Upper lobe of left lung (tissue), 4 donors: ENCODE measurements at regions not wholly inside any gene's neighbourhood (a gene's known extent, or its start where the extent isn't known, plus 50 kb on each side); places are given as distances from the start of the nearest gene placed in this dataset.

ENCODE experiments used
- EP300 ChIP-seq, 4 donors: sonication (generic); formaldehyde crosslinking; IDR thresholded peaks; one replicate each; pipeline ENCODE4 v1.5.1; 2017; ENCODE audit warnings: antibody characterized with exemption in 4 of 4, control low read depth in 2 of 4
- POLR2A ChIP-seq, 4 donors: fragments of 450-650 bp; IDR thresholded peaks; one replicate each; pipeline ENCODE4 v1.5.1; 2016 to 2017; ENCODE audit warnings: antibody characterized with exemption in 4 of 4, mild to moderate bottlenecking in 2 of 4
- POLR2AphosphoS5 ChIP-seq, 2 donors: sonication (generic); formaldehyde crosslinking; IDR thresholded peaks; one replicate each; pipeline ENCODE4 v1.5.1; 2017; ENCODE audit warnings: antibody characterized with exemption in 2 of 2
- TF ChIP-seq, protein P1 (sequence below), 6 experiments: fragments of 450-650 bp in 4 of 6; fragments of 200-600 bp in 2 of 6; sonication (generic) in 2 of 6; IDR thresholded peaks; one replicate each; pipeline ENCODE4 v1.5.1; 2016 to 2019; ENCODE audit warnings: antibody characterized with exemption in 6 of 6

DNA sequence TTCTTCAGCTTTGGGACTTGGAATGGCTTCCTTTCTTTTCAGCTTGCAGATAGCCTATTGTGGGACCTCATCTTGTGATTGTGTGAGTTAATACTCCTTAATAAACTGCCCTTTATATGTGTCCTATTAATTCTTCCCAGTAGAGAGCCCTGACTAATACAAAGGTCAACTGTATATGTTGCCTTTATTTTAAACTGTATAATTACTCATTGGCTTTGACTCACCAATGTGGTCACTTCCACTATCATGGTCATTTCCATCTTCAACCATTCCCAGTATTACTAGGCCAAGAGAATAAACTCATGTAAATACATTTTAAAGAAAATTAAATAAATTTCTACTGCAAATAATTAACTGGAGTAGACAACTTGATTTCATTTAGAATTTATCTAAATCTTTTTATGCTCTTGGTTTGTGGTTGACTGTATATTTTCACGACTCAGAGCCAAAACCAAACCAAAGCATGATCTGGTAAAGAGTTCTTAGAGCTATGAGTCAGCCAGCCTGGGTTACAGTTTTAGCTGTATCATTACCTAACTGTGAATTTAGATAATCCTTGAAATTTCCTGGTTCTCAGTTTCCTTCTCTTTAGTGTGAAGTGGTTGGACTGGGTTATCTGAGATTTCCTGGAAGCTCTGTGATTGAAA, 188.4 kb downstream of the PPP1R3A start:
- TF ChIP-seq POLR2A (IDR thresholded peaks at IDR 0.05) (no peak), EP300 (IDR thresholded peaks at IDR 0.05) (no peak), POLR2AphosphoS5 (IDR thresholded peaks at IDR 0.05) (no peak)
- TF ChIP-seq, protein P1, sequence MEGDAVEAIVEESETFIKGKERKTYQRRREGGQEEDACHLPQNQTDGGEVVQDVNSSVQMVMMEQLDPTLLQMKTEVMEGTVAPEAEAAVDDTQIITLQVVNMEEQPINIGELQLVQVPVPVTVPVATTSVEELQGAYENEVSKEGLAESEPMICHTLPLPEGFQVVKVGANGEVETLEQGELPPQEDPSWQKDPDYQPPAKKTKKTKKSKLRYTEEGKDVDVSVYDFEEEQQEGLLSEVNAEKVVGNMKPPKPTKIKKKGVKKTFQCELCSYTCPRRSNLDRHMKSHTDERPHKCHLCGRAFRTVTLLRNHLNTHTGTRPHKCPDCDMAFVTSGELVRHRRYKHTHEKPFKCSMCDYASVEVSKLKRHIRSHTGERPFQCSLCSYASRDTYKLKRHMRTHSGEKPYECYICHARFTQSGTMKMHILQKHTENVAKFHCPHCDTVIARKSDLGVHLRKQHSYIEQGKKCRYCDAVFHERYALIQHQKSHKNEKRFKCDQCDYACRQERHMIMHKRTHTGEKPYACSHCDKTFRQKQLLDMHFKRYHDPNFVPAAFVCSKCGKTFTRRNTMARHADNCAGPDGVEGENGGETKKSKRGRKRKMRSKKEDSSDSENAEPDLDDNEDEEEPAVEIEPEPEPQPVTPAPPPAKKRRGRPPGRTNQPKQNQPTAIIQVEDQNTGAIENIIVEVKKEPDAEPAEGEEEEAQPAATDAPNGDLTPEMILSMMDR (IDR thresholded peaks at IDR 0.05), result no peak
